HUDEP-2 (cell line): ENCODE measurements at regions not wholly inside any gene's neighbourhood (a gene's known extent, or its start where the extent isn't known, plus 50 kb on each side); places are given as distances from the start of the nearest gene placed in this dataset.

Source experiments
- DNase-seq, 76 experiments: peaks; one replicate each; lab custom pipeline; 2025; ENCODE audit not compliant: unreplicated experiment in 76 of 76; lab: John Stamatoyannopoulos, UW

- DNase-seq: no peak
These were observed 340.7 kb upstream of the DDHD1 start for GRCh38 chr14:53493860-53494259.

GRCh38 chr14:53493320-53493719, 340.2 kb upstream of the DDHD1 start:
- no peak for DNase-seq

- no peak for DNase-seq
These were observed 338.8 kb upstream of the DDHD1 start for GRCh38 chr14:53491884-53492277.

GRCh38 chr14:53491256-53491883, 338.2 kb upstream of the DDHD1 start:
- DNase-seq: no peak

- DNase-seq: no peak
These were observed 325.1 kb upstream of the DDHD1 start for GRCh38 chr14:53478174-53478573.

- no peak for DNase-seq
These were observed 320.4 kb upstream of the DDHD1 start for GRCh38 chr14:53473480-53473879.

GRCh38 chr14:53472306-53472705, 319.2 kb upstream of the DDHD1 start:
- DNase-seq: no peak

- DNase-seq: no peak
These were observed 317.4 kb upstream of the DDHD1 start for GRCh38 chr14:53470351-53471043.

- DNase-seq: no peak
These were observed 315.8 kb upstream of the DDHD1 start for GRCh38 chr14:53468876-53469275.

- DNase-seq: no peak
These were observed 311.3 kb upstream of the DDHD1 start for GRCh38 chr14:53464376-53464775.

GRCh38 chr14:53462931-53463778, 310.0 kb upstream of the DDHD1 start:
- no peak for DNase-seq

GRCh38 chr14:53461858-53462257, 308.7 kb upstream of the DDHD1 start:
- no peak for DNase-seq

GRCh38 chr14:53460544-53460943, 307.4 kb upstream of the DDHD1 start:
- DNase-seq: no peak

GRCh38 chr14:53458368-53458814, 305.3 kb upstream of the DDHD1 start:
- DNase-seq: no peak

- no peak for DNase-seq
These were observed 303.8 kb upstream of the DDHD1 start for GRCh38 chr14:53456931-53457330.

GRCh38 chr14:53452005-53452673, 299.0 kb upstream of the DDHD1 start:
- no peak for DNase-seq

GRCh38 chr14:53450871-53451270, 297.7 kb upstream of the DDHD1 start:
- no peak for DNase-seq

GRCh38 chr14:53448682-53449081, 295.6 kb upstream of the DDHD1 start:
- no peak for DNase-seq

- DNase-seq: no peak
These were observed 291.7 kb upstream of the DDHD1 start for GRCh38 chr14:53444677-53445312.

- DNase-seq: no peak
These were observed 288.7 kb upstream of the DDHD1 start for GRCh38 chr14:53441789-53442188.

- DNase-seq: no peak
These were observed 284.7 kb upstream of the DDHD1 start for GRCh38 chr14:53437858-53438257.
